ENCODE measurements at regions not wholly inside any gene's neighbourhood (a gene's known extent, or its start where the extent isn't known, plus 50 kb on each side); places are given as distances from the start of the nearest gene placed in this dataset.

DNA sequence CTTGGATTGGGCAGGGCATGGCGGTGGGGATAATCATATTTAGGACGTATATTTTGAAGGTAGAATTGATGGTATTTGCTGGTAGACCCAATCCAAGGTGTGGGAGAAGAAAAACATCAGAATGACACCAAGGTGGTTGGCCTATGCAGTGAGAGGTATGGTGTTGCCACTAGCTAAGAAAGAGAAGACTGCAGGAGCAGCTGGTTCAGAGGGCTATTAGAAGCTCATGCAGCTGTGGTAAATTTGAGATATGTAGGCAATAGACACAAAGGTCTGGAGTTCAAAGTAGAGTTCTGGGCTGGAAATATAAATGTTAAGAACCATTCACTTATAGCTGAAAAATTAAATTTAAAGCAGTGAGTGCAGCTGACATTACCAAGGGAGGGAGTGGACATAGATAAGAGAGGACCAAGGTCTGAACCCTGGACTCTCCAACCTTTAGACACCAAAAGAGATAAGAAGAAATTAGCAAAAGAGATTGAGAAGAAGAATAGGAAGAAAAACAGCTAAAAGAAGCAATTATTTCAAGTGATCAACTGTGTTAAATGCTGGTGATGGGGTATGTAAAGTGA is 74.7 kb upstream of the FAM169A start:
- intact Hi-C loops (cut with micrococcal nuclease) = no loop called here
- Mint-ChIP-seq H3K27me3 (ENCODE audit: low read depth in 2 of 2) (peaks cover 43 to 63% of the 10 kb centered on the region in 2 donors), H3K4me3 (no peak overlapping the region), H3K36me3 (no peaks in the 10 kb centered on the region), H3K27ac (no peak overlapping the region), H3K9me3 (no peaks in the 10 kb centered on the region), H3K4me1 (peaks cover under 1% of the 10 kb centered on the region in 2 donors)
- Histone ChIP-seq H3K27ac (ENCODE audit: low read length) (no peak overlapping the region), H3K9me3 (ENCODE audit: control insufficient read depth, insufficient read depth, low read length) (no peaks in the 10 kb centered on the region), H3K4me3 (ENCODE audit: low read length) (no peak overlapping the region), H3K36me3 (ENCODE audit: control insufficient read depth, insufficient read depth, low read length) (no peaks in the 10 kb centered on the region), H3K27me3 (ENCODE audit: control insufficient read depth, insufficient read depth, low read length) (peaks cover 5% of the 10 kb centered on the region), H3K4me1 (ENCODE audit: control insufficient read depth, insufficient read depth, low read length) (no peaks in the 10 kb centered on the region)
- 81% methylated on average over 2 of the region's 2 CpGs for WGBS (ENCODE audit: insufficient coverage)
- TF ChIP-seq, protein P1, sequence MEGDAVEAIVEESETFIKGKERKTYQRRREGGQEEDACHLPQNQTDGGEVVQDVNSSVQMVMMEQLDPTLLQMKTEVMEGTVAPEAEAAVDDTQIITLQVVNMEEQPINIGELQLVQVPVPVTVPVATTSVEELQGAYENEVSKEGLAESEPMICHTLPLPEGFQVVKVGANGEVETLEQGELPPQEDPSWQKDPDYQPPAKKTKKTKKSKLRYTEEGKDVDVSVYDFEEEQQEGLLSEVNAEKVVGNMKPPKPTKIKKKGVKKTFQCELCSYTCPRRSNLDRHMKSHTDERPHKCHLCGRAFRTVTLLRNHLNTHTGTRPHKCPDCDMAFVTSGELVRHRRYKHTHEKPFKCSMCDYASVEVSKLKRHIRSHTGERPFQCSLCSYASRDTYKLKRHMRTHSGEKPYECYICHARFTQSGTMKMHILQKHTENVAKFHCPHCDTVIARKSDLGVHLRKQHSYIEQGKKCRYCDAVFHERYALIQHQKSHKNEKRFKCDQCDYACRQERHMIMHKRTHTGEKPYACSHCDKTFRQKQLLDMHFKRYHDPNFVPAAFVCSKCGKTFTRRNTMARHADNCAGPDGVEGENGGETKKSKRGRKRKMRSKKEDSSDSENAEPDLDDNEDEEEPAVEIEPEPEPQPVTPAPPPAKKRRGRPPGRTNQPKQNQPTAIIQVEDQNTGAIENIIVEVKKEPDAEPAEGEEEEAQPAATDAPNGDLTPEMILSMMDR (IDR thresholded peaks at IDR 0.05) = no peak
- DNase-seq (no peak), ATAC-seq (no peak)

DNA sequence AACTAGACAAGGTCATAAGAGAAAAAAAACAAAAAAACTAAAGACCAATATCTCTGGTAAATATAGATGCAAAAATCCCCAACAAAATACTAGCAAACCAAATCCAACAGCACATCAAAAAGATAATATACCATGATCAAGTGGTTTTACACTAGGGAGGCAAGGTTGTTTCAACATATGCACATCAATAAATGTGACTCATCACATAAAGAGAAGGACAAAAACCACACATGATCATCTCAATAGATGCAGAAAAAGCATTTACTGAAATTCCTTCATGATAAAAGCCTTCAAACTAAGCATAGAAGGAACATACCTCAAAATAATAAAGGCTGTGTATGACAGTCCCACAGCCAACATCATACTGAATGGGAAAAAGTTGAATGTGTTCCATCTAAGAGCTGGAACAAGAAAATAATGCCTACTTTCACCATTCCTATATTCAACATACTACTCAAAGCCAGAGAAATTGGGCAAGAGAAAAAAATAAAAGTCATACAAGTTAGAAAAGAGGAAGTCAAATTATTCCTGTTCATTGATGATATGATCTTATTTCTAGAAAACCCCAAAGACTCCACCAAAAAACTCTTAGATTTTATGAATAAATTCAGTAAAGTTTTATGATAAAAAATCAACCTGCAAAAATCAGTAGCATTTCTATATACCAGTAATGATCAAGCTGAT is 72.2 kb upstream of the FAM169A start:
- peaks cover 7% of the 10 kb centered on the region for H3K4me1 ChIP-seq (ENCODE audit: control insufficient read depth, insufficient read depth, low read length)
- DNase-seq (no peak), ATAC-seq (no peak)
- no peak overlapping the region for H3K4me3 ChIP-seq (ENCODE audit: low read length)
- Mint-ChIP-seq H3K4me1 (peaks cover 14 to 19% of the 10 kb centered on the region in 2 donors), H3K36me3 (no peaks in the 10 kb centered on the region), H3K27me3 (ENCODE audit: low read depth in 2 of 2) (peaks cover 42 to 70% of the 10 kb centered on the region in 2 donors), H3K4me3 (no peak overlapping the region), H3K9me3 (no peaks in the 10 kb centered on the region), H3K27ac (no peak overlapping the region)
- no peak overlapping the region for H3K27ac ChIP-seq (ENCODE audit: low read length)
- H3K27me3 ChIP-seq (ENCODE audit: control insufficient read depth, insufficient read depth, low read length) = peaks cover 11% of the 10 kb centered on the region
- TF ChIP-seq, protein P1 (IDR thresholded peaks at IDR 0.05) = no peak
- intact Hi-C loops (cut with micrococcal nuclease) = no loop called here
- H3K36me3 ChIP-seq (ENCODE audit: control insufficient read depth, insufficient read depth, low read length) = no peaks in the 10 kb centered on the region
- no peaks in the 10 kb centered on the region for H3K9me3 ChIP-seq (ENCODE audit: control insufficient read depth, insufficient read depth, low read length)

DNA sequence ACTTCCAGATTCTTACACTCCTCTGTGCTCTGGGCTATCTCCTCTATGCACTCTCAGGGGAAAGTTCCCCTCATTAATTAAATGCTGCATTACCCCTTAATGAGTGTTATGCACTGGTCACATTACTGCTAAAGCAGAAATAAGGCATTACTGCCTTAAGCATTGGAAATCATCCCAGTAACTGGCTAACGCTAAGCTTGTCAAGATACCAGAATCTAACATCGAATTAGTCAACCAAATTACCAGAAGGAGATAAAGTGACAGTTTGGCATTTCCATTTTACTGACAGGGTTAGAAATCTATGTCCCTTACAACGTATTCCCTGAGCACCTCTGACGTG is 69.5 kb upstream of the FAM169A start:
- no peak overlapping the region for H3K27ac ChIP-seq (ENCODE audit: low read length)
- DNase-seq = no peak
- no peak for ATAC-seq
- H3K36me3 ChIP-seq (ENCODE audit: control insufficient read depth, insufficient read depth, low read length) = no peaks in the 10 kb centered on the region
- H3K9me3 Mint-ChIP-seq = no peaks in the 10 kb centered on the region
- intact Hi-C loops (cut with micrococcal nuclease) = no loop called here
- no peaks in the 10 kb centered on the region for H3K9me3 ChIP-seq (ENCODE audit: control insufficient read depth, insufficient read depth, low read length)
- H3K4me1 Mint-ChIP-seq = peaks cover 14 to 19% of the 10 kb centered on the region in 2 donors
- peaks cover 11% of the 10 kb centered on the region for H3K27me3 ChIP-seq (ENCODE audit: control insufficient read depth, insufficient read depth, low read length)
- H3K27ac Mint-ChIP-seq = no peak overlapping the region
- 47% methylated on average over 4 of the region's 4 CpGs for WGBS (ENCODE audit: insufficient coverage)
- H3K27me3 Mint-ChIP-seq (ENCODE audit: low read depth in 2 of 2) = peaks cover 40 to 67% of the 10 kb centered on the region in 2 donors
- no peaks in the 10 kb centered on the region for H3K36me3 Mint-ChIP-seq
- H3K4me3 ChIP-seq (ENCODE audit: low read length) = no peak overlapping the region
- H3K4me3 Mint-ChIP-seq = no peak overlapping the region
- TF ChIP-seq, protein P1 (IDR thresholded peaks at IDR 0.05) = no peak
- H3K4me1 ChIP-seq (ENCODE audit: control insufficient read depth, insufficient read depth, low read length) = peaks cover 7% of the 10 kb centered on the region
